PC-9 (cell line): ENCODE measurements at regions not wholly inside any gene's neighbourhood (a gene's known extent, or its start where the extent isn't known, plus 50 kb on each side); places are given as distances from the start of the nearest gene placed in this dataset.
A peak's percentile ranks its signal among the peaks of the same experiment; 100 is the strongest.

Experiments used
- BruUV-seq: library from RNA; stranded (reverse); fragments of 400-500 nt; replicated peaks from 2 replicates; lab custom pipeline; 2021; lab: Mats Ljungman, UMichigan
- CTCF ChIA-PET: fragments of 300-600 bp; sonication (Branson Sonifier 250); formaldehyde crosslinking; loops from one replicate; lab custom pipeline; 2022; ENCODE audit warnings: antibody characterized with exemption; lab: Charles Lee
- POLR2A ChIA-PET: fragments of 300-600 bp; sonication (Branson Sonifier 250); formaldehyde crosslinking; loops from one replicate; lab custom pipeline; 2022; ENCODE audit warnings: antibody characterized with exemption; ENCODE audit not compliant: unreplicated experiment; lab: Charles Lee
- DNase-seq, 2 experiments: peaks; one replicate each; pipeline versions ENCODE4 v3.0.0 to v3.0.0-alpha.2; 2015 to 2022; ENCODE audit warnings: mixed read lengths in 1 of 2
- H2AFZ ChIP-seq: fragments of 200-600 bp; sonication (generic); 2 replicates; pipeline ENCODE4 v1.8.1; 2017; ENCODE audit warnings: antibody characterized with exemption
- H3F3A ChIP-seq: fragments of 200-600 bp; sonication (generic); 2 replicates; pipeline ENCODE4 v1.8.1; 2017; ENCODE audit warnings: antibody characterized with exemption, mild to moderate bottlenecking, low read depth; ENCODE audit not compliant: insufficient read depth
- H3K27ac ChIP-seq: fragments of 200-600 bp; sonication (generic); 2 replicates; pipeline ENCODE4 v1.6.1; 2016; ENCODE audit warnings: mixed run types
- H3K27me3 ChIP-seq: fragments of 200-600 bp; sonication (generic); 2 replicates; pipeline ENCODE4 v1.6.1; 2016; ENCODE audit warnings: low read depth, mixed run types; ENCODE audit not compliant: insufficient read depth
- H3K36me3 ChIP-seq: fragments of 200-600 bp; sonication (generic); 2 replicates; pipeline ENCODE4 v1.6.1; 2016; ENCODE audit warnings: low read depth, mixed run types
- H3K4me1 ChIP-seq: fragments of 200-600 bp; sonication (generic); replicated peaks from 2 replicates; pipeline ENCODE4 v1.6.1; 2016; ENCODE audit warnings: mixed run types; ENCODE audit not compliant: insufficient read depth
- H3K4me2 ChIP-seq: fragments of 200-600 bp; sonication (generic); 2 replicates; pipeline ENCODE4 v1.6.1; 2017; ENCODE audit warnings: mixed run types
- H3K4me3 ChIP-seq: fragments of 200-600 bp; sonication (generic); 2 replicates; pipeline ENCODE4 v1.6.1; 2016; ENCODE audit warnings: mixed run types
- H3K79me2 ChIP-seq: fragments of 200-600 bp; sonication (generic); 2 replicates; pipeline ENCODE4 v1.6.1; 2017; ENCODE audit warnings: low read depth, mixed run types
- H3K9me2 ChIP-seq: fragments of 200-600 bp; sonication (generic); 2 replicates; pipeline ENCODE4 v1.8.1; 2017; ENCODE audit warnings: mild to moderate bottlenecking; ENCODE audit not compliant: insufficient read depth
- H3K9me3 ChIP-seq: fragments of 200-600 bp; sonication (generic); 2 replicates; pipeline ENCODE4 v1.8.1; 2016; ENCODE audit warnings: low read depth; ENCODE audit not compliant: insufficient read depth
- H4K20me1 ChIP-seq: fragments of 200-600 bp; sonication (generic); 2 replicates; pipeline ENCODE4 v1.8.1; 2017; ENCODE audit not compliant: insufficient read depth
- EZH2 ChIP-seq: fragments of 200-600 bp; sonication (generic); IDR thresholded peaks from 2 replicates; pipeline ENCODE4 v1.8.0; 2017; ENCODE audit warnings: antibody characterized with exemption, low read depth
- intact Hi-C: fragments of 100-400 bp; cut with micrococcal nuclease; formaldehyde crosslinking; loops from one replicate; pipeline ENCODE4 v1.10.0; 2022; ENCODE audit not compliant: unreplicated experiment
- TF ChIP-seq, protein P1 (sequence below): fragments of 200-600 bp; sonication (generic); conservative IDR thresholded peaks from 2 replicates; pipeline ENCODE4 v1.6.1; 2017; ENCODE audit warnings: mixed run types, antibody characterized with exemption, mild to moderate bottlenecking, moderate library complexity

DNA sequence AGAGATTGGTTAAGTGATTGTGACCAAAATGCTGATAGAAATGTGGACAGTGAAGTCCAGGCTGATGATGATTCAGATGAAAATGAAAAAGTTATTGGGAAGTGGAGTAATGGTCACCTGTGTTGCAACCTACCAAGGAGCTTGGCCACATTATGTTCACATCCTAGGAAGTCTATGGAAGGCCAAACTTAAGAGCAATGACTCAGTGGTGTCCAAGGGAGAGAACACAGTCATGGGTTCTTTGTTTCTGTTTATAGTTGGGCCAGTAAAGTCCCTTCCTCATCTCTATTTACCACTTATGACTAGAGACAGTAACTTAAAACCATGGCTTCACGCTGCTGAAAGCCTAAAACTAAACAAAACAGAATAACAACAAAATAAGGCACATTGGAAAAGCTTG, 555.3 kb upstream of the DAB2 start:
- DNase-seq: no peak
- H3K27me3 ChIP-seq: no peaks in the 10 kb centered on the region
- no peaks in the 10 kb centered on the region for H4K20me1 ChIP-seq
- ChIA-PET POLR2A (interaction anchor here (0.7 kb wide), 1 partner anchor 292 kb away, joined by 4 read pairs; no protein-coding TSS in a partner anchor), CTCF (no interaction called here)
- no peak overlapping the region for H3K4me2 ChIP-seq
- 0 out of 2 replicates have a peak, but pooled peaks cover 5% of the 10 kb centered on the region for H3K9me3 ChIP-seq
- no peak for TF ChIP-seq EZH2
- TF ChIP-seq, protein P1, sequence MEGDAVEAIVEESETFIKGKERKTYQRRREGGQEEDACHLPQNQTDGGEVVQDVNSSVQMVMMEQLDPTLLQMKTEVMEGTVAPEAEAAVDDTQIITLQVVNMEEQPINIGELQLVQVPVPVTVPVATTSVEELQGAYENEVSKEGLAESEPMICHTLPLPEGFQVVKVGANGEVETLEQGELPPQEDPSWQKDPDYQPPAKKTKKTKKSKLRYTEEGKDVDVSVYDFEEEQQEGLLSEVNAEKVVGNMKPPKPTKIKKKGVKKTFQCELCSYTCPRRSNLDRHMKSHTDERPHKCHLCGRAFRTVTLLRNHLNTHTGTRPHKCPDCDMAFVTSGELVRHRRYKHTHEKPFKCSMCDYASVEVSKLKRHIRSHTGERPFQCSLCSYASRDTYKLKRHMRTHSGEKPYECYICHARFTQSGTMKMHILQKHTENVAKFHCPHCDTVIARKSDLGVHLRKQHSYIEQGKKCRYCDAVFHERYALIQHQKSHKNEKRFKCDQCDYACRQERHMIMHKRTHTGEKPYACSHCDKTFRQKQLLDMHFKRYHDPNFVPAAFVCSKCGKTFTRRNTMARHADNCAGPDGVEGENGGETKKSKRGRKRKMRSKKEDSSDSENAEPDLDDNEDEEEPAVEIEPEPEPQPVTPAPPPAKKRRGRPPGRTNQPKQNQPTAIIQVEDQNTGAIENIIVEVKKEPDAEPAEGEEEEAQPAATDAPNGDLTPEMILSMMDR: no peak
- intact Hi-C loops: no loop called here
- H2AFZ ChIP-seq: no peak overlapping the region
- no peaks in the 10 kb centered on the region for H3F3A ChIP-seq
- 0 out of 2 replicates have a peak, but pooled peaks cover 5% of the 10 kb centered on the region for H3K4me1 ChIP-seq
- H3K4me3 ChIP-seq: no peak overlapping the region
- H3K27ac ChIP-seq: no peak overlapping the region
- BruUV-seq: no TSS peak
- H3K36me3 ChIP-seq: no peaks in the 10 kb centered on the region
- H3K9me2 ChIP-seq: no peaks in the 10 kb centered on the region
- no peaks in the 10 kb centered on the region for H3K79me2 ChIP-seq

DNA sequence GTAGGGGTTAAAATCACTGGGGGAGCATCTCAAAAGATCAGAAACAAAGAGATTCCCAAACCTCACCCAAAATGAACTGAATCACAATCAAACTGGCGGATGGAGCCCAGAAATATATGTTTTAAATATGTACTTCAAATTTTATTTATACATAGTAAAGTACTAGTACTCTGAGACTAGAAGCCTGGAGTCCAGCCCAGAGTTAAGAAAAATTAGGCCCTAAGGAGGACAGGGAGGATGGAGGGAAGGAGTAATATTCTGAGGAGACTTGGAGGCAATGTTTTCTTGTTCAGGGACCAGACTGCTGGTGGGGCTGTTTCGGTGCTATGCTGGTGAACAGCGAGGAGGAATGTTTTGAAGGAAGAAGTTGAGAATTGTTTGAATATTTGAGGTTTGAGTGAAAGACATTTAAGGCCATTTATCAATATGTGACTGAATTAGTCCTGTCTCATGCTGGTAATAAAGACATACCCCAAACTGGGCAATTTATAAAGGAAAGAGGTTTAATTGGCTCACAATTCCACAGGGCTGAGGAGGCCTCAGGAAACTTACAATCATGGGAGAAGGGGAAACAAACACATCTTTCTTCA, 552.4 kb upstream of the DAB2 start:
- 0 out of 2 replicates have a peak, but pooled peaks cover 5% of the 10 kb centered on the region for H3K9me3 ChIP-seq
- DNase-seq: no peak
- no TSS peak for BruUV-seq
- TF ChIP-seq, protein P1: no peak
- no peak for TF ChIP-seq EZH2
- H3K27ac ChIP-seq: no peak overlapping the region
- ChIA-PET POLR2A (no interaction called here), CTCF (no interaction called here)
- H3K36me3 ChIP-seq: no peaks in the 10 kb centered on the region
- H3K4me2 ChIP-seq: no peak overlapping the region
- intact Hi-C loops: no loop called here
- no peaks in the 10 kb centered on the region for H4K20me1 ChIP-seq
- H3K4me1 ChIP-seq: 0 out of 2 replicates have a peak, but pooled peaks cover 5% of the 10 kb centered on the region
- H3K9me2 ChIP-seq: no peaks in the 10 kb centered on the region
- no peaks in the 10 kb centered on the region for H3F3A ChIP-seq
- H3K79me2 ChIP-seq: no peaks in the 10 kb centered on the region
- H3K4me3 ChIP-seq: no peak overlapping the region
- H2AFZ ChIP-seq: 0 out of 2 replicates have a peak overlapping the region, but pooled peaks have one; percentile 21
- no peaks in the 10 kb centered on the region for H3K27me3 ChIP-seq

DNA sequence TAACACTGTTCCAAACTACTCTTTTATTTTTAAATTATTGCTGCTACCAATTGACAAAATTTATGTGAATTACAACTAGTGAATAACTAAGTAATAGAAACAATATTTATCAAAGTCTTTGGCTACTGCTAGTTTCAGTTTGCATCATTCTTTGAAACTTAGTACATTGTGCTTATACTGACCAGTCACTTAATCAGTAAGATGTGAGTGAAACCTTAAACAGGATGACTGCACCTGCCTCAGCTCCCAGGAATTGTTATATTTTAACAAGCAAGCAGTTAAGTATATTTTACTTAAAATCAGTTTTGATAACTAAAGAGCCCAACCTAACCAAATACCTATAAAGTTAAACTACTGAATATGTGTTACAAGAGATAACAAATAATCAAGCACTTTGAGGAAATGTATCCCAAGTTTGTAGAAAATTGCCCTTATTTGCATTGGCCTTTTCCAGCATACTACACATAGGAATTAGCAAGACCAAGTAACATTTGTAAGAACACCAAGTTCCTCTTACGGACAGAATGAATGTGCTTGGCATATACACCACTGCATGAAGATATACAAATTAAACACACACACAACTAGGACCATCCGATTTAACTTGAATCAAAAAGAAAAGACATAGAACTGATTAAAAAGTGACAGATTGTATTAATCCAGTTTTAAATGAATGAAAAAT, 545.5 kb upstream of the DAB2 start:
- DNase-seq: no peak
- no peaks in the 10 kb centered on the region for H3K79me2 ChIP-seq
- H3K4me3 ChIP-seq: no peak overlapping the region
- no peaks in the 10 kb centered on the region for H3K27me3 ChIP-seq
- no peak overlapping the region for H2AFZ ChIP-seq
- no peaks in the 10 kb centered on the region for H3K9me3 ChIP-seq
- no peaks in the 10 kb centered on the region for H3F3A ChIP-seq
- no peaks in the 10 kb centered on the region for H3K4me1 ChIP-seq
- ChIA-PET POLR2A (no interaction called here), CTCF (no interaction called here)
- TF ChIP-seq, protein P1: no peak
- no TSS peak for BruUV-seq
- intact Hi-C loops: no loop called here
- H4K20me1 ChIP-seq: no peaks in the 10 kb centered on the region
- H3K9me2 ChIP-seq: no peaks in the 10 kb centered on the region
- no peak overlapping the region for H3K27ac ChIP-seq
- H3K36me3 ChIP-seq: no peaks in the 10 kb centered on the region
- H3K4me2 ChIP-seq: no peak overlapping the region
